NB4 (cell line): ENCODE measurements at regions not wholly inside any gene's neighbourhood (a gene's known extent, or its start where the extent isn't known, plus 50 kb on each side); places are given as distances from the start of the nearest gene placed in this dataset.

Experiments used
- CTCF ChIP-seq: IDR thresholded peaks from one replicate; pipeline ENCODE4 v1.5.1; 2012; ENCODE audit warnings: low read depth, low read length
- TF ChIP-seq, protein P1 (sequence below): IDR thresholded peaks from 2 replicates; pipeline ENCODE4 v1.6.1; 2011; ENCODE audit warnings: low read depth, low read length

DNA sequence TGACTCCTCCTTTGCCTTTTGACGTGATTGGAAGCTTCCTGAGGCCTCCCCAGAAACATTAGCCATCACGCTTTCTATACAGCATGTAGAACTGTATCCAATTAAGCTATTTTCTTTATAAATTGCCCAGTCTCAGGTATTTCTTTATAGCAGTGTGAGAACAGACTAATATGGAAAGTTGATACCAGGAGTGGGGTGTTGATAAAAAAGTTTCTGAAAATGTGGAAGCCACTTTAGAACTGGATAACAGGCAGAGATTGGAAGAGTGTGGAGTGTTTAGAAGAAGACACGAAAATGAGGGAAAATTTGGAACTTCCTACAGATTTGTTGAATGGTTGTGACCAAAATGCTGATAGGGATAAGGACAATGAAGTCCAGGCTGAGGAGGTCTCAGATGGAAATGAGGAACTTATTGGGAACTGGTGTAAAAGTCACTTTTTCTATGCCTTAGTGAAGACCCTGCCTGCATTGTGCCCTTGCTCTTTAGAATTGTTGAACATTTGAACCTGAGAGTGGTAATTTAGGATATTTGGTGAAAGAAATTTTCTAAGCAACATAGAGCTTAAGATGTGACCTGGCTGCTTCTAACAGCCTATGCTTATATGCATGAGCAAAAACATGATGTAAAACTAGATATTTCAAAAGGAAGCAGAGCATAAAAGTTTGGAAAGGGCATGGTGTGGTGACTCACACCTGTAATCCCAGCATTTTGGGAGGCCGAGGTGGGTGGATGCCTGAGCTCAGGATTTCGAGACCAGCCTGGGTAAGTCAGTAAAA, 969.7 kb downstream of the DSC3 start:
- no peak for TF ChIP-seq CTCF
- TF ChIP-seq, protein P1, sequence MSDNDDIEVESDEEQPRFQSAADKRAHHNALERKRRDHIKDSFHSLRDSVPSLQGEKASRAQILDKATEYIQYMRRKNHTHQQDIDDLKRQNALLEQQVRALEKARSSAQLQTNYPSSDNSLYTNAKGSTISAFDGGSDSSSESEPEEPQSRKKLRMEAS, result no peak
